HepG2 (cell line): ENCODE measurements at regions not wholly inside any gene's neighbourhood (a gene's known extent, or its start where the extent isn't known, plus 50 kb on each side); places are given as distances from the start of the nearest gene placed in this dataset.

ENCODE experiments used
- ATAC-seq: fragments of 200-7000 bp; cut with Tn5 transposase; 3 replicates; pipeline ENCODE4 v1.9.1; 2020; ENCODE audit warnings: mild to moderate bottlenecking, moderate library complexity
- BruUV-seq: library from RNA; stranded (reverse); fragments of 400-500 nt; replicated peaks from 2 replicates; lab custom pipeline; 2021; lab: Mats Ljungman, UMichigan
- CTCF ChIA-PET: fragments of 300-600 bp; formaldehyde crosslinking; extraction: SDS; loops from one replicate; lab custom pipeline; 2021; ENCODE audit warnings: low total read pairs, inconsistent platforms, low intra/inter-chr PET ratio; lab: Yijun Ruan, JAX
- POLR2A ChIA-PET: fragments of 350-600 bp; sonication (Branson Sonifier 250); formaldehyde crosslinking; loops from one replicate; lab custom pipeline; 2020; ENCODE audit warnings: antibody characterized with exemption, inconsistent platforms; lab: Yijun Ruan, JAX
- DNase-seq: peaks from one replicate; pipeline ENCODE4 v3.0.0-alpha.2; 2015; ENCODE audit warnings: low spot score
- FAIRE-seq: peaks from 3 replicates; lab custom pipeline; 2011; peaks lifted over from hg19 to GRCh38; lab: Jason Lieb, UNC
- H2AFZ ChIP-seq: one replicate; pipeline ENCODE4 v1.6.1; 2011; ENCODE audit warnings: low read length, inconsistent platforms
- H3K27ac ChIP-seq: fragments of 300-600 bp; 3 replicates; pipeline ENCODE4 v1.8.0; 2011; ENCODE audit warnings: mixed run types, mild to moderate bottlenecking, mixed read lengths, low read length, inconsistent platforms; ENCODE audit not compliant: insufficient read depth; ENCODE audit errors: extremely low read length
- H3K27me3 ChIP-seq, 2 experiments: fragments of 200-600 bp in 1 of 2; 2 replicates in 1 of 2; 3 replicates in 1 of 2; pipeline versions ENCODE4 v1.6.0 to v1.8.0; 2011; ENCODE audit warnings: low read length in 2 of 2, mild to moderate bottlenecking in 2 of 2, moderate library complexity in 2 of 2, inconsistent platforms in 1 of 2; ENCODE audit not compliant: insufficient read depth in 2 of 2, control insufficient read depth in 1 of 2
- H3K36me3 ChIP-seq, 2 experiments: fragments of 200-600 bp in 1 of 2; replicated peaks in 1 of 2; 2 replicates in 1 of 2; 3 replicates in 1 of 2; pipeline versions ENCODE4 v1.5.1 to v1.8.0; 2011; ENCODE audit warnings: low read length in 2 of 2, inconsistent platforms in 1 of 2; ENCODE audit not compliant: insufficient read depth in 2 of 2, control insufficient read depth in 1 of 2
- H3K4me1 ChIP-seq: 2 replicates; pipeline ENCODE4 v1.5.1; 2012; ENCODE audit warnings: low read length, inconsistent platforms; ENCODE audit not compliant: insufficient read depth
- H3K4me2 ChIP-seq: 2 replicates; pipeline ENCODE4 v1.6.0; 2011; ENCODE audit warnings: low read depth, low read length, inconsistent platforms
- H3K4me3 ChIP-seq, 3 experiments: fragments of 200-600 bp in 1 of 3; sonication (generic), shearing (Covaris generic) in 1 of 3; replicated peaks in 1 of 3; 2 replicates each; pipeline ENCODE4 v1.5.1; 2011 to 2016; ENCODE audit warnings: low read length in 3 of 3, inconsistent platforms in 2 of 3, low read depth in 2 of 3, mild to moderate bottlenecking in 2 of 3, control low read depth in 1 of 3, mixed read lengths in 1 of 3; ENCODE audit not compliant: insufficient read depth in 1 of 3
- H3K79me2 ChIP-seq: one replicate; pipeline ENCODE4 v1.6.1; 2011; ENCODE audit warnings: low read length, inconsistent platforms; ENCODE audit not compliant: insufficient read depth
- H3K9ac ChIP-seq: 2 replicates; pipeline ENCODE4 v1.6.0; 2011; ENCODE audit warnings: mild to moderate bottlenecking, low read depth, low read length, inconsistent platforms; ENCODE audit not compliant: insufficient read depth
- H3K9me3 ChIP-seq: 2 replicates; pipeline ENCODE4 v1.5.1; 2012; ENCODE audit warnings: mild to moderate bottlenecking, low read length
- H4K20me1 ChIP-seq: 2 replicates; pipeline ENCODE4 v1.6.0; 2011; ENCODE audit warnings: inconsistent platforms, mild to moderate bottlenecking, low read length, moderate library complexity; ENCODE audit not compliant: insufficient read depth
- CEBPB ChIP-seq: IDR thresholded peaks from 2 replicates; pipeline ENCODE4 v1.6.1; 2011; ENCODE audit warnings: low read depth, low read length, improper control_type of control experiment, borderline replicate concordance
- HES4 ChIP-seq: sonication (generic); formaldehyde crosslinking; IDR thresholded peaks from 2 replicates; pipeline ENCODE4 v1.9.0; 2021; ENCODE audit warnings: mild to moderate bottlenecking, missing genetic modification reagents, borderline replicate concordance
- KDM3A ChIP-seq: IDR thresholded peaks from 2 replicates; pipeline ENCODE4 v1.6.1; 2018; ENCODE audit warnings: low read depth, missing compliant biosample characterization
- KLF6 ChIP-seq: IDR thresholded peaks from 2 replicates; pipeline ENCODE4 v1.8.0; 2016; ENCODE audit warnings: missing biosample characterization, missing genetic modification reagents
- RAD51 ChIP-seq: fragments of 450-650 bp; IDR thresholded peaks from 2 replicates; pipeline ENCODE4 v1.6.1; 2016; ENCODE audit warnings: borderline replicate concordance
- SMAD9 ChIP-seq: sonication (generic); formaldehyde crosslinking; IDR thresholded peaks from 2 replicates; pipeline ENCODE4 v1.5.1; 2020; ENCODE audit warnings: mild to moderate bottlenecking, missing genetic modification reagents
- SYNCRIP ChIP-seq: fragments of 200-400 bp; formaldehyde crosslinking; IDR thresholded peaks from 2 replicates; pipeline ENCODE4 v1.6.1; 2018; ENCODE audit warnings: mild to moderate bottlenecking, low read depth, low read length; ENCODE audit not compliant: insufficient read depth
- TEAD3 ChIP-seq: optimal IDR thresholded peaks from 2 replicates; pipeline ENCODE3; 2016; ENCODE audit warnings: borderline replicate concordance
- ZNF75D ChIP-seq: sonication (generic); formaldehyde crosslinking; IDR thresholded peaks from 2 replicates; pipeline ENCODE4 v1.8.1; 2023; ENCODE audit warnings: missing genetic modification reagents, mild to moderate bottlenecking, borderline replicate concordance
- ZNF773 ChIP-seq: sonication (generic); formaldehyde crosslinking; IDR thresholded peaks from 2 replicates; pipeline ENCODE4 v1.4.0; 2020; ENCODE audit warnings: missing genetic modification reagents, borderline replicate concordance
- in situ Hi-C: cut with HindIII; loops from 2 replicates; pipeline ENCODE4 v1.10.0; 2017; ENCODE audit warnings: low pct_unique_long_range_greater_than_20kb; ENCODE audit not compliant: extremely low pct_ligation_motif_present
- intact Hi-C: fragments of 100-400 bp; cut with micrococcal nuclease; formaldehyde crosslinking; loops from one replicate; pipeline ENCODE4 v1.10.0; 2022; ENCODE audit not compliant: unreplicated experiment
- TF ChIP-seq, protein P1 (sequence below): sonication (generic); formaldehyde crosslinking; IDR thresholded peaks from 2 replicates; pipeline ENCODE4 v1.4.0; 2020; ENCODE audit warnings: missing genetic modification reagents
- TF ChIP-seq, protein P2 (sequence below): sonication (generic); formaldehyde crosslinking; IDR thresholded peaks from 2 replicates; pipeline ENCODE4 v1.5.0; 2020; ENCODE audit warnings: mild to moderate bottlenecking, missing genetic modification reagents

DNA sequence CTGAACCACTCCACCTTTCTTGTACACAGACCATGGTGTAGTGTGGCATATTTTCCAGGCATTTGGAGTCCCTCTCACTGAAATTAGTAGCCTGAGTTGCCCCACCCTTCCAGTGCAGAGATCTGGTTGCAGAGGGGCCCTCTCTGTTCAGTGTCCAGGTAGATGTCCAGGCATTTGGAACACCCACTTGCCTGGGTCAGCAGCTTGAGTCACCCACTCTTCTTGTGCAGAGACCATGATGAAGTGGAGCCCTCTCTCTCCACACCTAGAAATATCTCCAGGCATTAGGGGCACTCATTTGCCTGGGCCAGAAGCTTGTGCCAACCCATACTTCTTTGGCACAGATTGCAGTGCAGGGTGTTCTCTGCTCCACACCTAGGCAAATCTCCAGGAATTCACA, 2733.3 kb downstream of the PCDH7 start:
- FAIRE-seq, result no peak
- DNase-seq, result no peak
- Histone ChIP-seq H2AFZ (no peak overlapping the region), H3K27ac (no peak overlapping the region), H3K9me3 (peaks cover 56% of the 10 kb centered on the region), H4K20me1 (no peaks in the 10 kb centered on the region), H3K4me1 (no peaks in the 10 kb centered on the region), H3K4me3 (no peak overlapping the region), H3K4me2 (no peak overlapping the region), H3K79me2 (no peaks in the 10 kb centered on the region), H3K27me3 (no peaks in the 10 kb centered on the region), H3K9ac (no peak overlapping the region), H3K36me3 (no peaks in the 10 kb centered on the region)
- POLR2A ChIA-PET, result no interaction called here
- no peak for ATAC-seq
- intact Hi-C loops, result no loop called here
- in situ Hi-C loops, result no loop called here
- BruUV-seq, result no TSS peak
- CTCF ChIA-PET, result no interaction called here
- TF ChIP-seq KLF6 (no peak), HES4 (CRISPR knock-in tag) (no peak), SYNCRIP (no peak), ZNF773 (no peak), RAD51 (no peak), KDM3A (CRISPR knock-in tag) (no peak), TEAD3 (no peak), CEBPB (no peak), SMAD9 (CRISPR knock-in tag) (no peak), ZNF75D (CRISPR knock-in tag) (no peak)
- TF ChIP-seq, protein P1, sequence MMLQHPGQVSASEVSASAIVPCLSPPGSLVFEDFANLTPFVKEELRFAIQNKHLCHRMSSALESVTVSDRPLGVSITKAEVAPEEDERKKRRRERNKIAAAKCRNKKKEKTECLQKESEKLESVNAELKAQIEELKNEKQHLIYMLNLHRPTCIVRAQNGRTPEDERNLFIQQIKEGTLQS (CRISPR knock-in tag), result no peak
- TF ChIP-seq, protein P2, sequence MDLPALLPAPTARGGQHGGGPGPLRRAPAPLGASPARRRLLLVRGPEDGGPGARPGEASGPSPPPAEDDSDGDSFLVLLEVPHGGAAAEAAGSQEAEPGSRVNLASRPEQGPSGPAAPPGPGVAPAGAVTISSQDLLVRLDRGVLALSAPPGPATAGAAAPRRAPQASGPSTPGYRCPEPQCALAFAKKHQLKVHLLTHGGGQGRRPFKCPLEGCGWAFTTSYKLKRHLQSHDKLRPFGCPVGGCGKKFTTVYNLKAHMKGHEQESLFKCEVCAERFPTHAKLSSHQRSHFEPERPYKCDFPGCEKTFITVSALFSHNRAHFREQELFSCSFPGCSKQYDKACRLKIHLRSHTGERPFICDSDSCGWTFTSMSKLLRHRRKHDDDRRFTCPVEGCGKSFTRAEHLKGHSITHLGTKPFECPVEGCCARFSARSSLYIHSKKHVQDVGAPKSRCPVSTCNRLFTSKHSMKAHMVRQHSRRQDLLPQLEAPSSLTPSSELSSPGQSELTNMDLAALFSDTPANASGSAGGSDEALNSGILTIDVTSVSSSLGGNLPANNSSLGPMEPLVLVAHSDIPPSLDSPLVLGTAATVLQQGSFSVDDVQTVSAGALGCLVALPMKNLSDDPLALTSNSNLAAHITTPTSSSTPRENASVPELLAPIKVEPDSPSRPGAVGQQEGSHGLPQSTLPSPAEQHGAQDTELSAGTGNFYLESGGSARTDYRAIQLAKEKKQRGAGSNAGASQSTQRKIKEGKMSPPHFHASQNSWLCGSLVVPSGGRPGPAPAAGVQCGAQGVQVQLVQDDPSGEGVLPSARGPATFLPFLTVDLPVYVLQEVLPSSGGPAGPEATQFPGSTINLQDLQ (CRISPR knock-in tag), result no peak
